ENCODE measurements at regions not wholly inside any gene's neighbourhood (a gene's known extent, or its start where the extent isn't known, plus 50 kb on each side); places are given as distances from the start of the nearest gene placed in this dataset.

DNA sequence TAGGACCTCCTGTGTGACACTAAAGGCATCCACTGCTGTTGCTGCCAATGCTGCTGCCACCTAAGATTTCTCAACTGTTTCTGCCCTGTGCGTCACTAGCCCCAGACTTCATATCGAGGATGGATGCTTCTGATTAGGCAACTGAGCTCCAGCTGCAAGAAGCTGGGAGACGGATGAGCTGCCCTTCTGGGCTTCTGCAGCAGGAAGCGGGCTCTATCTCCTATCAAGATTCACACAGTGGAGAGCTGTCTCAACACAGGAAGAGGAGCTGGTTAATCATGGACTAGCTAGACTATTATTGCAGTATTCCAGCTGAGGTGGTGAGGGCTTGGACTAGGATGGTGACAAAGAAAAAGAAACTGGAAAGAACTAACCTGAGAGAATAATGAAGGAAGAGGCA lies 59.2 kb upstream of the PELI2 start:
- H3K56ac ChIP-seq (ENCODE audit: extremely low read depth, insufficient read depth, low read length) = no peak overlapping the region
- no peak overlapping the region for H3K14ac ChIP-seq (replicated peaks; ENCODE audit: low read depth, low read length)
- intact Hi-C loops (cut with micrococcal nuclease) (no loop called here), in situ Hi-C loops (cut with MboI; ENCODE audit: low sequenced_read_pairs) (no loop called here), dilution Hi-C loops (cut with HindIII; ENCODE audit: low sequenced_read_pairs, unreplicated experiment) (no loop called here)
- no peak overlapping the region for H3K27ac ChIP-seq (ENCODE audit: insufficient read depth, low read length)
- no peak overlapping the region for H3K4ac ChIP-seq (ENCODE audit: low read depth, low read length)
- no peak overlapping the region for H2AK9ac ChIP-seq (replicated peaks; ENCODE audit: low read depth, low read length, poor library complexity)
- no peak overlapping the region for H4K8ac ChIP-seq (ENCODE audit: low read depth in 2 of 2, low read length in 2 of 2)
- H3K23ac ChIP-seq (ENCODE audit: low read depth, low read length) = no peak overlapping the region
- 17% methylated on average over 2 of the region's 4 CpGs; no CpG with 5 or more reads in 1 of the 2 experiments for WGBS, 2 experiments (ENCODE audit: extremely low coverage in 2 of 2, insufficient read length in 1 of 2)
- H3K79me1 ChIP-seq (ENCODE audit: low read depth in 1 of 2, low read length in 2 of 2) = no peaks in the 10 kb centered on the region
- H4K20me1 ChIP-seq (ENCODE audit: insufficient read depth, low read length) = no peaks in the 10 kb centered on the region
- no peak overlapping the region for H2BK15ac ChIP-seq (ENCODE audit: low read depth, low read length)
- H3K18ac ChIP-seq (ENCODE audit: low read depth, low read length) = no peak overlapping the region
- POLR2A ChIA-PET (ENCODE audit: unreplicated experiment) = no interaction called here
- H3K4me2 ChIP-seq (ENCODE audit: low read depth, low read length) = peak overlapping the region; percentile 48; the same call in 1 of the 2 replicates
- H3K9me3 ChIP-seq (ENCODE audit: control insufficient read depth, insufficient read depth, low read length) = no peaks in the 10 kb centered on the region
- 0 out of 2 replicates have a peak, but pooled peaks cover 2% of the 10 kb centered on the region for H3K4me1 ChIP-seq (ENCODE audit: control insufficient read depth, insufficient read depth, low read length)
- H2BK20ac ChIP-seq (ENCODE audit: low read depth, low read length) = no peak overlapping the region
- no peak overlapping the region for H4K5ac ChIP-seq (ENCODE audit: low read depth, low read length)
- no peak overlapping the region for H3K9ac ChIP-seq (ENCODE audit: low read depth, low read length)
- H4K91ac ChIP-seq (ENCODE audit: insufficient read depth, low read depth, low read length) = no peak overlapping the region
- H3K4me3 ChIP-seq (ENCODE audit: insufficient read depth, low read depth, low read length) = no peak overlapping the region
- H3K9me1 ChIP-seq (ENCODE audit: insufficient read depth, low read length) = no peaks in the 10 kb centered on the region; the same call in 1 of the 2 replicates
- peak; percentile 16 for DNase-seq
- no peak overlapping the region for H2BK5ac ChIP-seq (ENCODE audit: low read depth, low read length, poor library complexity, severe bottlenecking)
- H2AFZ ChIP-seq (replicated peaks; ENCODE audit: low read length, poor library complexity) = no peak overlapping the region
- peaks cover 13% of the 10 kb centered on the region for H3K27me3 ChIP-seq (ENCODE audit: control insufficient read depth, insufficient read depth, low read length)
- CTCF ChIA-PET = no interaction called here
- no peaks in the 10 kb centered on the region for H3K36me3 ChIP-seq (ENCODE audit: control insufficient read depth, insufficient read depth, low read length)
- H2BK120ac ChIP-seq (ENCODE audit: low read depth, low read length) = no peak overlapping the region
- TF ChIP-seq MXI1 (IDR thresholded peaks at IDR 0.05; ENCODE audit: borderline replicate concordance, low read depth, low read length) (no peak), POLR2A (IDR thresholded peaks at IDR 0.05; ENCODE audit: low read depth, low read length) (no peak), RFX5 (IDR thresholded peaks at IDR 0.05; ENCODE audit: low read depth, low read length) (no peak), CEBPB (IDR thresholded peaks at IDR 0.05; ENCODE audit: low read depth, low read length) (0 out of 2 replicates have a peak, but pooled peaks have one; percentile 11), MAZ (IDR thresholded peaks at IDR 0.05; ENCODE audit: borderline replicate concordance, low read depth, low read length) (no peak)
- TF ChIP-seq, protein P1, sequence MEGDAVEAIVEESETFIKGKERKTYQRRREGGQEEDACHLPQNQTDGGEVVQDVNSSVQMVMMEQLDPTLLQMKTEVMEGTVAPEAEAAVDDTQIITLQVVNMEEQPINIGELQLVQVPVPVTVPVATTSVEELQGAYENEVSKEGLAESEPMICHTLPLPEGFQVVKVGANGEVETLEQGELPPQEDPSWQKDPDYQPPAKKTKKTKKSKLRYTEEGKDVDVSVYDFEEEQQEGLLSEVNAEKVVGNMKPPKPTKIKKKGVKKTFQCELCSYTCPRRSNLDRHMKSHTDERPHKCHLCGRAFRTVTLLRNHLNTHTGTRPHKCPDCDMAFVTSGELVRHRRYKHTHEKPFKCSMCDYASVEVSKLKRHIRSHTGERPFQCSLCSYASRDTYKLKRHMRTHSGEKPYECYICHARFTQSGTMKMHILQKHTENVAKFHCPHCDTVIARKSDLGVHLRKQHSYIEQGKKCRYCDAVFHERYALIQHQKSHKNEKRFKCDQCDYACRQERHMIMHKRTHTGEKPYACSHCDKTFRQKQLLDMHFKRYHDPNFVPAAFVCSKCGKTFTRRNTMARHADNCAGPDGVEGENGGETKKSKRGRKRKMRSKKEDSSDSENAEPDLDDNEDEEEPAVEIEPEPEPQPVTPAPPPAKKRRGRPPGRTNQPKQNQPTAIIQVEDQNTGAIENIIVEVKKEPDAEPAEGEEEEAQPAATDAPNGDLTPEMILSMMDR (conservative IDR thresholded peaks at IDR 0.05; ENCODE audit: low read depth, low read length) = no peak
- BruUV-seq (replicated peaks) = no TSS peak
- no peak overlapping the region for H2AK5ac ChIP-seq (ENCODE audit: low read depth, low read length)
- peak; percentile 59 for ATAC-seq (ENCODE audit: low read depth)
